ENCODE measurements at regions not wholly inside any gene's neighbourhood (a gene's known extent, or its start where the extent isn't known, plus 50 kb on each side); places are given as distances from the start of the nearest gene placed in this dataset.

DNA sequence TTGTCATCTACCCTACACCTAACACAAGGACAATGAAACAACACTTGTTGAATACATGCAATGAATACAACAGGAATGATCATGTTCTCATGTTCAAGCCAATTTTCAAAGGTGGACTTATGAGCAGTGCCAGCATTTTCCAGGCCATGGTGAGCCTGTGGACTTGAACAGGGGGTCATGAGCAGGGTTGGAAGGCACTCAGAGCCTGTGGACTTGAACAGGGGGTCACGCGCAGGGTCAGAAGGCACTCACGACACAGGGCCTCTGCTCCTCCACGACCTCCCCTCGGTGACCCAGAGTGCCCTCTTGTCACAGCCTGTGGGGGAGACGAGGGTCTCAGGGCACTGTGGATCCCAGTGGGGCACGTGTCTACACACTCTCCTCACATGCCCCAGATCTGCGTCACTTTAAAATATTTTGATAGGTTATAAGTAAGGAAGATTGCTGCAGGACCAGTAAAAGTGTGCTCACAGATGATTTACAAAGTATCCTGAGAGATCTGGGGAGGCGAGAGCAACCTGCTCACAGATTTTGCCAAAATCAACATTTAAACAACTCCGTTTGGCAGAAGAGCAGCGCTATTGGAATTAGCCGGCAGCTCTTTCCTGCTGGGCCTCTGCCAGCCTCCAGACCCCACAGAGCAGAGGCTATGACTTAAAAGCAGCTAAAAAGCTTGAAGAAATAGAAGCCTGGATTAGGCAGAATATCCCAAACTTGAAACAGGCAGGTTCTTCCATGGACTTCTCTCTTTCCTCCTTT is 121.9 kb downstream of the TMEM18 start:
- Histone ChIP-seq H3K4me1 (ENCODE audit: control insufficient read depth, insufficient read depth, low read length) (no peaks in the 10 kb centered on the region), H3K4me2 (ENCODE audit: control insufficient read depth, insufficient read depth) (no peak overlapping the region), H4K20me1 (ENCODE audit: control insufficient read depth, insufficient read depth) (no peaks in the 10 kb centered on the region), H3K9ac (ENCODE audit: control insufficient read depth, insufficient read depth, low read length) (no peak overlapping the region), H3K4me3 (no peak overlapping the region), H3K27me3 (replicated peaks in 1 of 2; ENCODE audit: control insufficient read depth in 2 of 2, insufficient read depth in 2 of 2, low read length in 1 of 2) (peaks cover 0 to 1% of the 10 kb centered on the region in 2 experiments; a peak in 1 of 4 replicates), H3K36me3 (ENCODE audit: control insufficient read depth in 2 of 2, insufficient read depth in 2 of 2, low read length in 1 of 2) (no peaks in the 10 kb centered on the region), H2AFZ (ENCODE audit: control insufficient read depth, low read depth, low read length) (no peak overlapping the region), H3K79me2 (ENCODE audit: control insufficient read depth, insufficient read depth, low read length) (no peaks in the 10 kb centered on the region), H3K27ac (ENCODE audit: control insufficient read depth, insufficient read depth) (no peak overlapping the region), H3K9me3 (replicated peaks; ENCODE audit: control insufficient read depth, insufficient read depth, low read length) (no peaks in the 10 kb centered on the region)
- ChIA-PET RAD21 (ENCODE audit: unreplicated experiment) (no interaction called here), SMC1A (ENCODE audit: uncharacterized antibody, unreplicated experiment) (no interaction called here), CTCF (no interaction called here), POLR2A (no interaction called here)
- in situ Hi-C loops (cut with MboI) (no loop called here), intact Hi-C loops (cut with micrococcal nuclease; ENCODE audit: unreplicated experiment) (no loop called here)
- BruUV-seq (replicated peaks): no TSS peak
- no peak for DNase-seq (ENCODE audit: low read depth, low spot score)
- 51% methylated on average over 12 of the region's 12 CpGs for WGBS (ENCODE audit: insufficient coverage, insufficient replicate concordance, low lambda C conversion rate, missing lambda C conversion rate)
- no peak for FAIRE-seq
- ATAC-seq: no peak
- TF ChIP-seq FOXK2 (IDR thresholded peaks at IDR 0.05) (no peak), SUZ12 (IDR thresholded peaks at IDR 0.05; ENCODE audit: unreplicated experiment) (no peak), FOXM1 (IDR thresholded peaks at IDR 0.05; ENCODE audit: low read depth, low read length) (no peak), ZNF207 (IDR thresholded peaks at IDR 0.05; ENCODE audit: borderline replicate concordance) (no peak), FOS (IDR thresholded peaks at IDR 0.05; ENCODE audit: borderline replicate concordance, extremely low read depth, insufficient read length) (no peak), HDGF (IDR thresholded peaks at IDR 0.05) (no peak), KAT2A (conservative IDR thresholded peaks at IDR 0.05; ENCODE audit: control insufficient read depth, low read depth, low read length) (no peak), ZZZ3 (IDR thresholded peaks at IDR 0.05; ENCODE audit: control insufficient read depth, insufficient read length, low read depth) (no peak), YBX1 (IDR thresholded peaks at IDR 0.05) (no peak), NR2C2 (IDR thresholded peaks at IDR 0.05; ENCODE audit: borderline replicate concordance, control insufficient read depth, insufficient read length, low read depth) (no peak), NFYB (IDR thresholded peaks at IDR 0.05; ENCODE audit: insufficient read depth, low read depth, low read length) (no peak)
- TF ChIP-seq, protein P1, sequence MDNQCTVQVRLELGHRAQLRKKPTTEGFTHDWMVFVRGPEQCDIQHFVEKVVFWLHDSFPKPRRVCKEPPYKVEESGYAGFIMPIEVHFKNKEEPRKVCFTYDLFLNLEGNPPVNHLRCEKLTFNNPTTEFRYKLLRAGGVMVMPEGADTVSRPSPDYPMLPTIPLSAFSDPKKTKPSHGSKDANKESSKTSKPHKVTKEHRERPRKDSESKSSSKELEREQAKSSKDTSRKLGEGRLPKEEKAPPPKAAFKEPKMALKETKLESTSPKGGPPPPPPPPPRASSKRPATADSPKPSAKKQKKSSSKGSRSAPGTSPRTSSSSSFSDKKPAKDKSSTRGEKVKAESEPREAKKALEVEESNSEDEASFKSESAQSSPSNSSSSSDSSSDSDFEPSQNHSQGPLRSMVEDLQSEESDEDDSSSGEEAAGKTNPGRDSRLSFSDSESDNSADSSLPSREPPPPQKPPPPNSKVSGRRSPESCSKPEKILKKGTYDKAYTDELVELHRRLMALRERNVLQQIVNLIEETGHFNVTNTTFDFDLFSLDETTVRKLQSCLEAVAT (IDR thresholded peaks at IDR 0.05): no peak
- TF ChIP-seq, protein P2, sequence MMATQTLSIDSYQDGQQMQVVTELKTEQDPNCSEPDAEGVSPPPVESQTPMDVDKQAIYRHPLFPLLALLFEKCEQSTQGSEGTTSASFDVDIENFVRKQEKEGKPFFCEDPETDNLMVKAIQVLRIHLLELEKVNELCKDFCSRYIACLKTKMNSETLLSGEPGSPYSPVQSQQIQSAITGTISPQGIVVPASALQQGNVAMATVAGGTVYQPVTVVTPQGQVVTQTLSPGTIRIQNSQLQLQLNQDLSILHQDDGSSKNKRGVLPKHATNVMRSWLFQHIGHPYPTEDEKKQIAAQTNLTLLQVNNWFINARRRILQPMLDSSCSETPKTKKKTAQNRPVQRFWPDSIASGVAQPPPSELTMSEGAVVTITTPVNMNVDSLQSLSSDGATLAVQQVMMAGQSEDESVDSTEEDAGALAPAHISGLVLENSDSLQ (IDR thresholded peaks at IDR 0.05): no peak
- TF ChIP-seq, protein P3, sequence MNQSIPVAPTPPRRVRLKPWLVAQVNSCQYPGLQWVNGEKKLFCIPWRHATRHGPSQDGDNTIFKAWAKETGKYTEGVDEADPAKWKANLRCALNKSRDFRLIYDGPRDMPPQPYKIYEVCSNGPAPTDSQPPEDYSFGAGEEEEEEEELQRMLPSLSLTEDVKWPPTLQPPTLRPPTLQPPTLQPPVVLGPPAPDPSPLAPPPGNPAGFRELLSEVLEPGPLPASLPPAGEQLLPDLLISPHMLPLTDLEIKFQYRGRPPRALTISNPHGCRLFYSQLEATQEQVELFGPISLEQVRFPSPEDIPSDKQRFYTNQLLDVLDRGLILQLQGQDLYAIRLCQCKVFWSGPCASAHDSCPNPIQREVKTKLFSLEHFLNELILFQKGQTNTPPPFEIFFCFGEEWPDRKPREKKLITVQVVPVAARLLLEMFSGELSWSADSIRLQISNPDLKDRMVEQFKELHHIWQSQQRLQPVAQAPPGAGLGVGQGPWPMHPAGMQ (IDR thresholded peaks at IDR 0.05; ENCODE audit: borderline replicate concordance): no peak
- TF ChIP-seq, protein P4, sequence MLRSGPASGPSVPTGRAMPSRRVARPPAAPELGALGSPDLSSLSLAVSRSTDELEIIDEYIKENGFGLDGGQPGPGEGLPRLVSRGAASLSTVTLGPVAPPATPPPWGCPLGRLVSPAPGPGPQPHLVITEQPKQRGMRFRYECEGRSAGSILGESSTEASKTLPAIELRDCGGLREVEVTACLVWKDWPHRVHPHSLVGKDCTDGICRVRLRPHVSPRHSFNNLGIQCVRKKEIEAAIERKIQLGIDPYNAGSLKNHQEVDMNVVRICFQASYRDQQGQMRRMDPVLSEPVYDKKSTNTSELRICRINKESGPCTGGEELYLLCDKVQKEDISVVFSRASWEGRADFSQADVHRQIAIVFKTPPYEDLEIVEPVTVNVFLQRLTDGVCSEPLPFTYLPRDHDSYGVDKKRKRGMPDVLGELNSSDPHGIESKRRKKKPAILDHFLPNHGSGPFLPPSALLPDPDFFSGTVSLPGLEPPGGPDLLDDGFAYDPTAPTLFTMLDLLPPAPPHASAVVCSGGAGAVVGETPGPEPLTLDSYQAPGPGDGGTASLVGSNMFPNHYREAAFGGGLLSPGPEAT (IDR thresholded peaks at IDR 0.05; ENCODE audit: low read depth): no peak

Measured in GM12878 (cell line).